AG10803 (cell line): ENCODE measurements at regions not wholly inside any gene's neighbourhood (a gene's known extent, or its start where the extent isn't known, plus 50 kb on each side); places are given as distances from the start of the nearest gene placed in this dataset.
"Not testable (repeated sequence)": the region's sequence is repeated elsewhere in the genome, so short reads cannot be mapped to it uniquely, and the experiment has no call there.

ENCODE experiments used
- DNase-seq: peaks from one replicate; pipeline ENCODE4 v3.0.0; 2010; ENCODE audit warnings: low read depth
- H3K4me3 ChIP-seq: 2 replicates; pipeline ENCODE4 v1.5.1; 2011; ENCODE audit warnings: mild to moderate bottlenecking, low read length, control low read depth
- CTCF ChIP-seq: conservative IDR thresholded peaks from 2 replicates; pipeline ENCODE4 v1.5.1; 2011; ENCODE audit warnings: mild to moderate bottlenecking, low read length, control low read depth, inconsistent platforms

GRCh38 chr4:28014469-28014868 is 1153.8 kb downstream of the STIM2 start:
- no peak for DNase-seq
- no peak overlapping the region for H3K4me3 ChIP-seq
- no peak for TF ChIP-seq CTCF

GRCh38 chr4:28015996-28016395 is 1155.4 kb downstream of the STIM2 start:
- no peak for TF ChIP-seq CTCF
- H3K4me3 ChIP-seq, result no peak overlapping the region
- DNase-seq, result no peak

GRCh38 chr4:28038253-28038652 is 1177.6 kb downstream of the STIM2 start:
- not testable (repeated sequence) for H3K4me3 ChIP-seq, DNase-seq

GRCh38 chr4:28062562-28062961 is 1201.9 kb downstream of the STIM2 start:
- no peak for TF ChIP-seq CTCF

GRCh38 chr4:28073860-28074555 is 1213.4 kb downstream of the STIM2 start:
- TF ChIP-seq CTCF, result 0 out of 2 replicates have a peak, but pooled peaks have one; percentile 2
- H3K4me3 ChIP-seq, result no peak overlapping the region
- no peak for DNase-seq

More at GRCh38 chr4:28062562-28062961, 1201.9 kb downstream of the STIM2 start:
- no peak for DNase-seq
- no peak overlapping the region for H3K4me3 ChIP-seq

GRCh38 chr4:28075401-28075956 is 1214.8 kb downstream of the STIM2 start:
- no peak for TF ChIP-seq CTCF
- no peak for DNase-seq
- H3K4me3 ChIP-seq, result no peak overlapping the region

GRCh38 chr4:28077203-28077602 is 1216.6 kb downstream of the STIM2 start:
- H3K4me3 ChIP-seq, DNase-seq: not testable (repeated sequence)

- peak; percentile 0 for DNase-seq
- TF ChIP-seq CTCF, result no peak
- H3K4me3 ChIP-seq, result no peak overlapping the region
Measured at GRCh38 chr4:28082686-28083390, 1222.2 kb downstream of the STIM2 start.
